Gastrocnemius medialis (tissue), 4 donors: ENCODE measurements at regions not wholly inside any gene's neighbourhood (a gene's known extent, or its start where the extent isn't known, plus 50 kb on each side); places are given as distances from the start of the nearest gene placed in this dataset.
A peak's percentile ranks its signal among the peaks of the same experiment; 100 is the strongest.

Experiments used
- POLR2A ChIP-seq, 2 donors: fragments of 450-650 bp; IDR thresholded peaks; one replicate each; pipeline ENCODE4 v1.6.1; 2017; ENCODE audit warnings: antibody characterized with exemption in 2 of 2, mild to moderate bottlenecking in 2 of 2, moderate library complexity in 2 of 2
- TF ChIP-seq, protein P1 (sequence below), 5 experiments: fragments of 450-650 bp in 3 of 5; fragments of 200-600 bp in 2 of 5; sonication (generic) in 2 of 5; IDR thresholded peaks in 4 of 5; conservative IDR thresholded peaks in 1 of 5; 1 replicate in 4 of 5; 2 replicates in 1 of 5; pipeline ENCODE4 v1.5.1; 2016 to 2019; ENCODE audit warnings: antibody characterized with exemption in 5 of 5, mild to moderate bottlenecking in 3 of 5, moderate library complexity in 3 of 5

GRCh38 chr7:21261627-21262594 lies 166.0 kb upstream of the SP4 start:
- TF ChIP-seq, protein P1, sequence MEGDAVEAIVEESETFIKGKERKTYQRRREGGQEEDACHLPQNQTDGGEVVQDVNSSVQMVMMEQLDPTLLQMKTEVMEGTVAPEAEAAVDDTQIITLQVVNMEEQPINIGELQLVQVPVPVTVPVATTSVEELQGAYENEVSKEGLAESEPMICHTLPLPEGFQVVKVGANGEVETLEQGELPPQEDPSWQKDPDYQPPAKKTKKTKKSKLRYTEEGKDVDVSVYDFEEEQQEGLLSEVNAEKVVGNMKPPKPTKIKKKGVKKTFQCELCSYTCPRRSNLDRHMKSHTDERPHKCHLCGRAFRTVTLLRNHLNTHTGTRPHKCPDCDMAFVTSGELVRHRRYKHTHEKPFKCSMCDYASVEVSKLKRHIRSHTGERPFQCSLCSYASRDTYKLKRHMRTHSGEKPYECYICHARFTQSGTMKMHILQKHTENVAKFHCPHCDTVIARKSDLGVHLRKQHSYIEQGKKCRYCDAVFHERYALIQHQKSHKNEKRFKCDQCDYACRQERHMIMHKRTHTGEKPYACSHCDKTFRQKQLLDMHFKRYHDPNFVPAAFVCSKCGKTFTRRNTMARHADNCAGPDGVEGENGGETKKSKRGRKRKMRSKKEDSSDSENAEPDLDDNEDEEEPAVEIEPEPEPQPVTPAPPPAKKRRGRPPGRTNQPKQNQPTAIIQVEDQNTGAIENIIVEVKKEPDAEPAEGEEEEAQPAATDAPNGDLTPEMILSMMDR (IDR thresholded peaks at IDR 0.05 in 4 of 5, conservative IDR thresholded peaks at IDR 0.05 in 1 of 5), result peak in 3 of 5 experiments; percentile 18 to 39 (median 28)
- no peak for TF ChIP-seq POLR2A (IDR thresholded peaks at IDR 0.05)
